ENCODE measurements at regions not wholly inside any gene's neighbourhood (a gene's known extent, or its start where the extent isn't known, plus 50 kb on each side); places are given as distances from the start of the nearest gene placed in this dataset.
"Not testable (repeated sequence)": the region's sequence is repeated elsewhere in the genome, so short reads cannot be mapped to it uniquely, and the experiment has no call there.

GRCh38 chr3:162729686-162730085, 1233.1 kb downstream of the OTOL1 start:
- no peaks in the 10 kb centered on the region for H3K27me3 ChIP-seq (ENCODE audit: insufficient read depth, low read length)
- H3K4ac ChIP-seq (ENCODE audit: low read depth, low read length): no peak overlapping the region
- no peak for DNase-seq
- H3K4me2 ChIP-seq (ENCODE audit: insufficient read depth, insufficient read length, low read length): no peak overlapping the region
- TF ChIP-seq CTCF (conservative IDR thresholded peaks at IDR 0.05): no peak
- H2BK5ac ChIP-seq (ENCODE audit: insufficient read length, low read length): no peak overlapping the region
- no peak overlapping the region for H3K27ac ChIP-seq (ENCODE audit: insufficient read length, low read depth, low read length)
- peaks cover 22 to 26% (median 24%) of the 10 kb centered on the region in 3 experiments for H3K36me3 Mint-ChIP-seq (ENCODE audit: insufficient read depth in 1 of 3, low read depth in 3 of 3)
- no peak overlapping the region for H2BK15ac ChIP-seq (ENCODE audit: low read depth, low read length)
- H4K91ac ChIP-seq (ENCODE audit: insufficient read length, low read depth, low read length): no peak overlapping the region
- H3K56ac ChIP-seq (ENCODE audit: insufficient read length, low read depth, low read length): no peak overlapping the region
- no peak overlapping the region for H2AK5ac ChIP-seq (ENCODE audit: insufficient read length, low read length)
- H3K9me3 ChIP-seq (ENCODE audit: control insufficient read depth, low read depth, low read length): no peaks in the 10 kb centered on the region
- no CpG with 5 or more reads among the region's 3 CpGs for WGBS (ENCODE audit: extremely low coverage, insufficient read length, low lambda C conversion rate)
- no peak overlapping the region for H3K27ac Mint-ChIP-seq
- no peak overlapping the region for H3T11ph ChIP-seq (ENCODE audit: low read length)
- no peak overlapping the region for H3K23ac ChIP-seq (ENCODE audit: insufficient read length, low read depth, low read length)
- no peak overlapping the region for H2BK12ac ChIP-seq (ENCODE audit: insufficient read length, low read depth, low read length)
- H3K18ac ChIP-seq (ENCODE audit: insufficient read length, low read depth, low read length): no peak overlapping the region
- peaks cover 5% of the 10 kb centered on the region; the same call in 1 of the 2 replicates for H3K79me2 ChIP-seq (ENCODE audit: insufficient read depth, low read length)
- H4K8ac ChIP-seq (replicated peaks; ENCODE audit: insufficient read length, low read depth, low read length): no peak overlapping the region
- no peaks in the 10 kb centered on the region for H3K23me2 ChIP-seq (ENCODE audit: insufficient read length, low read depth, low read length, poor library complexity, severe bottlenecking)
- H3K4me1 ChIP-seq (ENCODE audit: insufficient read depth, low read length): no peaks in the 10 kb centered on the region
- H3K9ac ChIP-seq (ENCODE audit: extremely low read depth, insufficient read length, low read length): no peak overlapping the region
- no peaks in the 10 kb centered on the region for H4K20me1 ChIP-seq (ENCODE audit: control insufficient read depth, insufficient read depth, insufficient read length)
- H3K27me3 Mint-ChIP-seq (ENCODE audit: low read depth): no peaks in the 10 kb centered on the region
- H2AFZ ChIP-seq (ENCODE audit: low read length): no peak overlapping the region
- peaks cover 5 to 7% of the 10 kb centered on the region in 2 experiments; a peak in 2 of 4 replicates for H3K4me1 Mint-ChIP-seq
- peaks cover 11 to 17% of the 10 kb centered on the region in 2 experiments; a peak in 4 of 5 replicates for H3K9me3 Mint-ChIP-seq
- no peaks in the 10 kb centered on the region for H3K79me1 ChIP-seq (ENCODE audit: insufficient read depth, low read depth, low read length, poor library complexity, severe bottlenecking)
- H3K4me3 Mint-ChIP-seq: no peak overlapping the region
- H4K5ac ChIP-seq (ENCODE audit: insufficient read length, low read depth, low read length): no peak overlapping the region
- no peak overlapping the region for H3K14ac ChIP-seq (ENCODE audit: insufficient read depth, low read length)
- no peak overlapping the region for H2BK120ac ChIP-seq (ENCODE audit: low read depth, low read length, poor library complexity, severe bottlenecking)
- H2BK20ac ChIP-seq (ENCODE audit: low read depth, low read length, poor library complexity, severe bottlenecking): no peak overlapping the region

- peaks cover 22 to 26% (median 24%) of the 10 kb centered on the region in 3 experiments for H3K36me3 Mint-ChIP-seq (ENCODE audit: insufficient read depth in 1 of 3, low read depth in 3 of 3)
- not testable (repeated sequence) for H3K4ac ChIP-seq (ENCODE audit: low read depth, low read length); H3K79me2 ChIP-seq (ENCODE audit: insufficient read depth, low read length); H2BK12ac ChIP-seq (ENCODE audit: insufficient read length, low read depth, low read length); H2AK5ac ChIP-seq (ENCODE audit: insufficient read length, low read length); H3K9ac ChIP-seq (ENCODE audit: extremely low read depth, insufficient read length, low read length); H3K14ac ChIP-seq (ENCODE audit: insufficient read depth, low read length); H3K27me3 Mint-ChIP-seq (ENCODE audit: low read depth); H3T11ph ChIP-seq (ENCODE audit: low read length); H3K4me2 ChIP-seq (ENCODE audit: insufficient read depth, insufficient read length, low read length); H2BK20ac ChIP-seq (ENCODE audit: low read depth, low read length, poor library complexity, severe bottlenecking); H4K8ac ChIP-seq (replicated peaks; ENCODE audit: insufficient read length, low read depth, low read length); H4K91ac ChIP-seq (ENCODE audit: insufficient read length, low read depth, low read length); H3K27ac ChIP-seq (ENCODE audit: insufficient read length, low read depth, low read length); H3K9me3 ChIP-seq (ENCODE audit: control insufficient read depth, low read depth, low read length); H3K18ac ChIP-seq (ENCODE audit: insufficient read length, low read depth, low read length); H3K4me3 Mint-ChIP-seq; H2BK15ac ChIP-seq (ENCODE audit: low read depth, low read length); H3K27me3 ChIP-seq (ENCODE audit: insufficient read depth, low read length); H3K56ac ChIP-seq (ENCODE audit: insufficient read length, low read depth, low read length); H4K20me1 ChIP-seq (ENCODE audit: control insufficient read depth, insufficient read depth, insufficient read length); H2BK120ac ChIP-seq (ENCODE audit: low read depth, low read length, poor library complexity, severe bottlenecking); H2AFZ ChIP-seq (ENCODE audit: low read length); H3K4me1 Mint-ChIP-seq; DNase-seq; H3K23me2 ChIP-seq (ENCODE audit: insufficient read length, low read depth, low read length, poor library complexity, severe bottlenecking); H2BK5ac ChIP-seq (ENCODE audit: insufficient read length, low read length); H4K5ac ChIP-seq (ENCODE audit: insufficient read length, low read depth, low read length); H3K23ac ChIP-seq (ENCODE audit: insufficient read length, low read depth, low read length); H3K4me1 ChIP-seq (ENCODE audit: insufficient read depth, low read length); H3K79me1 ChIP-seq (ENCODE audit: insufficient read depth, low read depth, low read length, poor library complexity, severe bottlenecking)
- H3K27ac Mint-ChIP-seq: peak overlapping the region in 1 of 3 experiments; percentile 65; a peak in 2 of 7 replicates
- H3K9me3 Mint-ChIP-seq: peaks cover 11 to 17% of the 10 kb centered on the region in 2 experiments; a peak in 4 of 5 replicates
- WGBS (ENCODE audit: extremely low coverage, insufficient read length, low lambda C conversion rate): no CpG with 5 or more reads among the region's 5 CpGs
These were observed 1235.4 kb downstream of the OTOL1 start for GRCh38 chr3:162731961-162732360.

All from H9 (cell line).